B cell (primary cell): ENCODE measurements at regions not wholly inside any gene's neighbourhood (a gene's known extent, or its start where the extent isn't known, plus 50 kb on each side); places are given as distances from the start of the nearest gene placed in this dataset.

ENCODE experiments used
- ATAC-seq: fragments of 200-7000 bp; cut with Tn5 transposase; one replicate; pipeline ENCODE4 v1.10.0; 2021; ENCODE audit warnings: low read depth, mild to moderate bottlenecking, moderate number of reproducible peaks, moderate library complexity
- CTCF ChIA-PET: fragments of 350-600 bp; sonication (Branson Sonifier 250); formaldehyde crosslinking; loops from one replicate; lab custom pipeline; 2021; ENCODE audit warnings: antibody characterized with exemption, inconsistent platforms; lab: Charles Lee
- POLR2A ChIA-PET: fragments of 350-600 bp; sonication (Branson Sonifier 250); formaldehyde crosslinking; loops from one replicate; lab custom pipeline; 2021; ENCODE audit warnings: antibody characterized with exemption; lab: Charles Lee
- DNase-seq: peaks from one replicate; pipeline ENCODE4 v3.0.0; 2013
- H2AFZ ChIP-seq: 2 replicates; pipeline ENCODE4 v1.6.1; 2012; ENCODE audit warnings: mild to moderate bottlenecking, low read depth, low read length; ENCODE audit not compliant: insufficient read depth, poor library complexity, severe bottlenecking
- H3K27ac ChIP-seq, 2 donors: 1 replicate in 1 of 2; 2 replicates in 1 of 2; pipeline ENCODE4 v1.5.1; 2012 to 2013; ENCODE audit warnings: low read length in 2 of 2, mild to moderate bottlenecking in 2 of 2, moderate library complexity in 1 of 2
- H3K27me3 ChIP-seq, 4 experiments: fragments of 200-600 bp in 1 of 4; sonication (generic) in 1 of 4; replicated peaks in 1 of 4; 1 replicate in 2 of 4; 2 replicates in 2 of 4; pipeline versions ENCODE4 v1.6.1 to v1.7.0; 2013 to 2016; ENCODE audit warnings: low read length in 3 of 4, mild to moderate bottlenecking in 2 of 4, mixed read lengths in 1 of 4, moderate library complexity in 1 of 4; ENCODE audit not compliant: insufficient read depth in 4 of 4, control insufficient read depth in 3 of 4; ENCODE audit errors: control extremely low read depth in 1 of 4
- H3K36me3 ChIP-seq, 2 experiments: replicated peaks in 1 of 2; 1 replicate in 1 of 2; 2 replicates in 1 of 2; pipeline versions ENCODE4 v1.6.1 to v1.7.1; 2013; ENCODE audit warnings: low read length in 1 of 2; ENCODE audit not compliant: insufficient read depth in 2 of 2, control insufficient read depth in 1 of 2; ENCODE audit errors: control extremely low read depth in 1 of 2, extremely low read depth in 1 of 2
- H3K4me1 ChIP-seq, 2 donors: fragments of 200-600 bp in 1 of 2; sonication (generic) in 1 of 2; 1 replicate in 1 of 2; 2 replicates in 1 of 2; pipeline versions ENCODE4 v1.5.1 to v1.6.1; 2013 to 2017; ENCODE audit warnings: low read length in 2 of 2; ENCODE audit not compliant: control insufficient read depth in 2 of 2, insufficient read depth in 2 of 2
- H3K4me2 ChIP-seq: replicated peaks from 2 replicates; pipeline ENCODE3; 2012; ENCODE audit warnings: mild to moderate bottlenecking, low read depth, low read length; ENCODE audit not compliant: poor library complexity, severe bottlenecking
- H3K4me3 ChIP-seq, 5 experiments: fragments of 200-600 bp in 1 of 5; sonication (generic) in 1 of 5; 1 replicate in 3 of 5; 2 replicates in 2 of 5; pipeline versions ENCODE4 v1.5.1 to v1.7.0; 2011 to 2016; ENCODE audit warnings: low read length in 4 of 5, mild to moderate bottlenecking in 4 of 5, low read depth in 2 of 5, control low read depth in 1 of 5, moderate library complexity in 1 of 5; ENCODE audit not compliant: insufficient read depth in 1 of 5; ENCODE audit errors: control extremely low read depth in 1 of 5, extremely low read depth in 1 of 5
- H3K79me2 ChIP-seq: fragments of 200-600 bp; sonication (generic); one replicate; pipeline ENCODE4 v1.6.0; 2016; ENCODE audit warnings: low read length; ENCODE audit not compliant: control insufficient read depth, insufficient read depth
- H3K9ac ChIP-seq: fragments of 200-600 bp; sonication (generic); 2 replicates; pipeline ENCODE4 v1.6.1; 2017; ENCODE audit warnings: mild to moderate bottlenecking, low read length, moderate library complexity
- H3K9me3 ChIP-seq, 3 donors: one replicate each; pipeline versions ENCODE4 v1.6.1 to v1.7.1; 2013; ENCODE audit warnings: low read length in 2 of 3; ENCODE audit not compliant: control insufficient read depth in 2 of 3, insufficient read depth in 1 of 3; ENCODE audit errors: control extremely low read depth in 1 of 3
- H4K20me1 ChIP-seq: 2 replicates; pipeline ENCODE4 v1.6.0; 2012; ENCODE audit warnings: mild to moderate bottlenecking, low read length; ENCODE audit not compliant: insufficient read depth, control insufficient read depth, poor library complexity, severe bottlenecking
- H3K27ac Mint-ChIP-seq: one replicate; pipeline ENCODE4 v1.8.0; 2021; ENCODE audit warnings: mixed read lengths
- H3K27me3 Mint-ChIP-seq: one replicate; pipeline ENCODE4 v1.8.0; 2021; ENCODE audit warnings: mixed read lengths
- H3K4me1 Mint-ChIP-seq: one replicate; pipeline ENCODE4 v1.8.0; 2021; ENCODE audit warnings: mixed read lengths
- H3K4me3 Mint-ChIP-seq: one replicate; pipeline ENCODE4 v1.8.0; 2021; ENCODE audit warnings: mixed read lengths
- H3K9me3 Mint-ChIP-seq: one replicate; pipeline ENCODE4 v1.8.0; 2022; ENCODE audit warnings: mixed read lengths; ENCODE audit not compliant: insufficient read depth
- CTCF ChIP-seq: fragments of 200-600 bp; IDR thresholded peaks from one replicate; pipeline ENCODE4 v1.8.0; 2022; ENCODE audit warnings: antibody characterized with exemption, mild to moderate bottlenecking
- EZH2 ChIP-seq: IDR thresholded peaks from 2 replicates; pipeline ENCODE4 v1.6.1; 2012; ENCODE audit warnings: borderline replicate concordance, low read depth, mild to moderate bottlenecking, moderate library complexity, low read length; ENCODE audit not compliant: insufficient read depth, poor library complexity, severe bottlenecking
- WGBS: methylation state at CpG from one replicate; pipeline ENCODE4 v1.1.5; 2013; ENCODE audit warnings: missing lambda C conversion rate; ENCODE audit not compliant: insufficient coverage; 5-methylcytosine and 5-hydroxymethylcytosine counted together
- intact Hi-C: fragments of 100-400 bp; cut with micrococcal nuclease; formaldehyde crosslinking; loops from one replicate; pipeline ENCODE4 v1.10.0; 2022

DNA sequence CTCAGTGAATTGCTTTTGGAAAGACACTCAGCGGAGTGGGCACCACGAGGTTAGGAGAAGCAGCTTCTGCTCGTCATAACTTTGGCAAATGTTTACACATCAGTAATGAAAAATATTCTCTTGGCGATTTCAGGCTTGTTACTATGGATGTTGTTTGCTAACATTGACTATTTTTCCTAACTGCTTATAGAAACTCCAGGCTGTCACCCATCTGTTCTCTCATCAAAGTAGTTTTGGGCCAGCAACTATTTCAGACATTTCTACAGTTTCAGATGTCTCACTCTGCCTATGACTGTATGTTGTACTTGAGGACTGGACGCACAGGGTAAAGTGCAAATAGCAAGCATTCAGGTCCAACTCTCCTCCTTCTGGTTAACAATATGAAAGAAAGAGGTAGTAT, 346.7 kb downstream of the TRIML1 start:
- Histone ChIP-seq H3K36me3 (no peaks in the 10 kb centered on the region), H3K9me3 (no peaks in the 10 kb centered on the region), H4K20me1 (no peaks in the 10 kb centered on the region), H2AFZ (no peak overlapping the region), H3K9ac (no peak overlapping the region), H3K79me2 (no peaks in the 10 kb centered on the region), H3K4me1 (no peaks in the 10 kb centered on the region), H3K4me2 (no peak overlapping the region), H3K4me3 (no peak overlapping the region), H3K27ac (no peak overlapping the region), H3K27me3 (no peaks in the 10 kb centered on the region)
- CTCF ChIA-PET = no interaction called here
- H3K27ac Mint-ChIP-seq = no peak overlapping the region
- H3K4me1 Mint-ChIP-seq = no peaks in the 10 kb centered on the region
- intact Hi-C loops = no loop called here
- 78% methylated on average over 3 of the region's 5 CpGs for WGBS
- H3K9me3 Mint-ChIP-seq = no peaks in the 10 kb centered on the region
- POLR2A ChIA-PET = no interaction called here
- TF ChIP-seq EZH2 (no peak), CTCF (no peak)
- no peak for ATAC-seq
- H3K27me3 Mint-ChIP-seq = no peaks in the 10 kb centered on the region
- DNase-seq = no peak
- H3K4me3 Mint-ChIP-seq = no peak overlapping the region

DNA sequence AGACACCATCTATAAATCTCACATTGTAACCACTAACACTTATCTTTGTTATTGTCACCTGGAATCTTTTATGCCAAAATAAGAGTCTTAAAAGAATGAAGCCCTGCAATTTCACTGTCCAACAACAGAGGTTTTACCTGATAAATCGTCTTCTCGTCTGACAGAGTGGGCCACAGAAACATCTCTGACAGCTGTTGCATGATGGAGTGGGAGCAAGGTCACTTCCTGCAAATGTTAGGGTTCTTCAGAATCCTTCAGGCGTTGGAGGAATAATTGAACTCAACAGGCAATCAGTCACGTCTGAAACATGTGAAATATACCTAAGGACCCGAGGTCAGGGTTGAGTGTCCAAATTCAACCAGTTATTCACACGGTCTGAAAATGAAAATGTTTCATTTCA, 353.6 kb downstream of the TRIML1 start:
- H3K4me3 Mint-ChIP-seq = no peak overlapping the region

More for the DNA sequence above, 353.6 kb downstream of the TRIML1 start:
- TF ChIP-seq CTCF = no peak
- TF ChIP-seq EZH2 = no peak
- peaks cover 0 to 13% (median 2%) of the 10 kb centered on the region in 3 donors for H3K9me3 ChIP-seq
- Mint-ChIP-seq H3K27me3 (no peaks in the 10 kb centered on the region), H3K9me3 (peaks cover 2% of the 10 kb centered on the region), H3K4me1 (no peaks in the 10 kb centered on the region), H3K27ac (no peak overlapping the region)
- H3K27ac ChIP-seq = no peak overlapping the region
- no peak overlapping the region for H3K9ac ChIP-seq
- no peak overlapping the region for H3K4me2 ChIP-seq
- H3K4me3 ChIP-seq = no peak overlapping the region
- no peaks in the 10 kb centered on the region for H3K4me1 ChIP-seq
- H2AFZ ChIP-seq = no peak overlapping the region
- H3K79me2 ChIP-seq = no peaks in the 10 kb centered on the region
- no peak for ATAC-seq
- no peaks in the 10 kb centered on the region for H3K36me3 ChIP-seq
- no peaks in the 10 kb centered on the region for H3K27me3 ChIP-seq
- WGBS = 89% methylated on average over 6 of the region's 6 CpGs
- no peaks in the 10 kb centered on the region for H4K20me1 ChIP-seq
- ChIA-PET POLR2A (no interaction called here), CTCF (no interaction called here)
- no peak for DNase-seq
- intact Hi-C loops = no loop called here
